ENCODE measurements at regions not wholly inside any gene's neighbourhood (a gene's known extent, or its start where the extent isn't known, plus 50 kb on each side); places are given as distances from the start of the nearest gene placed in this dataset.

DNA sequence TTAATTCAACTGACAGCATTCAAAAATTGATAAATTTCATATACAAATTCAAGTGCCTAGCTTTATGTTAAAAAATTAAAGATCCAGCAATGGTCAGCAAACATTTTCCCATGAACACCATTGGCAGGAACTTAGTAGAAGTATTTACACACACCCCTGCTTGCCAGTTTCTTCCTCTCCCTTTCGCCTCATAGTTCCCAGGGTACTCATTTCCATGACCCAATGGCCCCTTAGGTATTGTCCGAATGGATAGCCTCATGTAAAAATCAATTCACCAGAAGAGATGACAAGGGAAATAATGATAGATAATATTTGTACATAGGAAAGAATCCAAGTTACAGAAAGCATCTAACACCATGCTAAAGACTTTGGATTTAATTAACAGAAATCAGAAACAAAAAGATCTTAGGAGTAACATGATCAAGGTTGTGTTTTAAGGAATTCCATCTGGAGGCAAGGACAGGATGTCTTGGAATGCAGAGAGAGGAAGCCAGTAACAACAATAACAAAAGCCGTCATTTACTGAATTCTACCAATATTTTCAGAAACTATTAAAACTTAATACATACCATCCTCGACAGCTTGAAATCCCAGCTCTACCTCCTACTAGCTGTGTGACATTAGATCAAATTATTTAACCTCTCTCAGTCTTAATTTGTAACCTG, 423.0 kb downstream of the IRS1 start (continued):
- TF ChIP-seq, protein P1, sequence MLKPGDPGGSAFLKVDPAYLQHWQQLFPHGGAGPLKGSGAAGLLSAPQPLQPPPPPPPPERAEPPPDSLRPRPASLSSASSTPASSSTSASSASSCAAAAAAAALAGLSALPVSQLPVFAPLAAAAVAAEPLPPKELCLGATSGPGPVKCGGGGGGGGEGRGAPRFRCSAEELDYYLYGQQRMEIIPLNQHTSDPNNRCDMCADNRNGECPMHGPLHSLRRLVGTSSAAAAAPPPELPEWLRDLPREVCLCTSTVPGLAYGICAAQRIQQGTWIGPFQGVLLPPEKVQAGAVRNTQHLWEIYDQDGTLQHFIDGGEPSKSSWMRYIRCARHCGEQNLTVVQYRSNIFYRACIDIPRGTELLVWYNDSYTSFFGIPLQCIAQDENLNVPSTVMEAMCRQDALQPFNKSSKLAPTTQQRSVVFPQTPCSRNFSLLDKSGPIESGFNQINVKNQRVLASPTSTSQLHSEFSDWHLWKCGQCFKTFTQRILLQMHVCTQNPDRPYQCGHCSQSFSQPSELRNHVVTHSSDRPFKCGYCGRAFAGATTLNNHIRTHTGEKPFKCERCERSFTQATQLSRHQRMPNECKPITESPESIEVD (tag by site-specific recombination; IDR thresholded peaks at IDR 0.05) = no peak
- TF ChIP-seq ZNF629 (tag by site-specific recombination; IDR thresholded peaks at IDR 0.05) (no peak), ZNF660 (tag by site-specific recombination; IDR thresholded peaks at IDR 0.05) (no peak)

- ChIA-PET CTCF (no interaction called here), POLR2A (no interaction called here)
- Histone ChIP-seq H3K4me1 (ENCODE audit: control insufficient read depth, insufficient read depth, low read length) (no peaks in the 10 kb centered on the region), H3K27ac (ENCODE audit: extremely low read depth, low read depth, low read length) (no peak overlapping the region), H3K36me3 (ENCODE audit: control insufficient read depth in 2 of 2, insufficient read depth in 1 of 2, low read length in 2 of 2) (no peaks in the 10 kb centered on the region), H3K4me3 (ENCODE audit: low read depth, low read length) (no peak overlapping the region), H3K9me3 (ENCODE audit: control insufficient read depth, insufficient read depth, low read depth, low read length) (no peaks in the 10 kb centered on the region)
- no peak for TF ChIP-seq ZNF2 (tag by site-specific recombination; IDR thresholded peaks at IDR 0.05)
Measured at GRCh38 chr2:226366920-226367319, 432.7 kb downstream of the IRS1 start.

DNA sequence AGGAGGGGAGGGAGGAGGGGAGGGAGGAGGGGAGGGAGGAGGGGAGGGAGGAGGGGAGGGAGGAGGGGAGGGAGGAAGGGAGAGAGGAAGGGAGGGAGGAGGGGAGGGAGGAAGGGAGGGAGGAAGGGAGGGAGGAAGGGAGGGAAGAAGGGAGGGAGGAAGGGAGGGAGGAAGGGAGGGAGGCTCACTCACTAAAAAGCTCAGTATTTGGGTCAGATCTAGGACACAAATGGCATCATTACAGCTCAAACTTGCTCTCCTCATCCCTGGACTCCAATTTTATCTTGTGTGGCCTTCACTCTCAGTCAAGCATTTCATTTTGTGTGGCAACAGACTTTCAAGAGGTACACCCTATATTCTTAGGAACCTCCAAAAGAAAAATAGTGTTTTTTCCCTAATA, 435.4 kb downstream of the IRS1 start:
- H3K4me1 ChIP-seq (ENCODE audit: control insufficient read depth, insufficient read depth, low read length) = no peaks in the 10 kb centered on the region
- no peak overlapping the region for H3K27ac ChIP-seq (ENCODE audit: extremely low read depth, low read depth, low read length)
- TF ChIP-seq KLF9 (tag by site-specific recombination; IDR thresholded peaks at IDR 0.05; ENCODE audit: low read depth) = no peak
- TF ChIP-seq, protein P2, sequence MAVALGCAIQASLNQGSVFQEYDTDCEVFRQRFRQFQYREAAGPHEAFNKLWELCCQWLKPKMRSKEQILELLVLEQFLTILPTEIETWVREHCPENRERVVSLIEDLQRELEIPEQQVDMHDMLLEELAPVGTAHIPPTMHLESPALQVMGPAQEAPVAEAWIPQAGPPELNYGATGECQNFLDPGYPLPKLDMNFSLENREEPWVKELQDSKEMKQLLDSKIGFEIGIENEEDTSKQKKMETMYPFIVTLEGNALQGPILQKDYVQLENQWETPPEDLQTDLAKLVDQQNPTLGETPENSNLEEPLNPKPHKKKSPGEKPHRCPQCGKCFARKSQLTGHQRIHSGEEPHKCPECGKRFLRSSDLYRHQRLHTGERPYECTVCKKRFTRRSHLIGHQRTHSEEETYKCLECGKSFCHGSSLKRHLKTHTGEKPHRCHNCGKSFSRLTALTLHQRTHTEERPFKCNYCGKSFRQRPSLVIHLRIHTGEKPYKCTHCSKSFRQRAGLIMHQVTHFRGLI (tag by site-specific recombination; IDR thresholded peaks at IDR 0.05) = no peak
- no peak for TF ChIP-seq ZNF704 (tag by site-specific recombination; IDR thresholded peaks at IDR 0.05)
- TF ChIP-seq ZFP3 (tag by site-specific recombination; IDR thresholded peaks at IDR 0.05; ENCODE audit: low read depth) = no peak
- TF ChIP-seq GLI4 (tag by site-specific recombination; IDR thresholded peaks at IDR 0.05) = no peak
- no peak for TF ChIP-seq ZNF121 (tag by site-specific recombination; IDR thresholded peaks at IDR 0.05)
- no peak for TF ChIP-seq ZNF223 (tag by site-specific recombination; IDR thresholded peaks at IDR 0.05)
- no peak for TF ChIP-seq ZBTB8A (tag by site-specific recombination; IDR thresholded peaks at IDR 0.05)
- TF ChIP-seq ZNF184 (tag by site-specific recombination; IDR thresholded peaks at IDR 0.05) = no peak
- CTCF ChIA-PET = no interaction called here
- no peak overlapping the region for H3K4me3 ChIP-seq (ENCODE audit: low read depth, low read length)
- H3K36me3 ChIP-seq (ENCODE audit: control insufficient read depth in 2 of 2, insufficient read depth in 1 of 2, low read length in 2 of 2) = no peaks in the 10 kb centered on the region
- POLR2A ChIA-PET = no interaction called here
- no peaks in the 10 kb centered on the region for H3K9me3 ChIP-seq (ENCODE audit: control insufficient read depth, insufficient read depth, low read depth, low read length)

DNA sequence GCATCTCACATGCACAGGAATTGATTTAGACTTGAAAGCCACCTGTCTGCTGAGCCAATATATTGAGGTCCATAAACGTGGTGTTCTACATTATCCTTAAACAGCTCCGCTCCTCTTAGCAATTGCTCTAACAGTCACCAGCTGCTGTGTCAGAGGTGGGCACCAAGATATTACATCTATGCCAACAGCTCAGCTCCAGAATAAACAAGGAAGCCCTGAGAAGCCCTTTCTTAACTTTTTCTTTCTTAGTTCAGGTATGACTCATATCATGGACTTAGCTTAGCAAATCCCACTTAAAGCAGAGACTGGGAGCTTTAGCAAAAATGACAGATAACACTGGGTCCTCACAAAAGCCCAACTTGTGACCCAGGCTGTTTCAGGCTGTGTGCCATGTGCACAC, 436.6 kb downstream of the IRS1 start:
- H3K4me3 ChIP-seq (ENCODE audit: low read depth, low read length) = no peak overlapping the region
- no peaks in the 10 kb centered on the region for H3K36me3 ChIP-seq (ENCODE audit: control insufficient read depth in 2 of 2, insufficient read depth in 1 of 2, low read length in 2 of 2)
- ChIA-PET CTCF (no interaction called here), POLR2A (no interaction called here)
- H3K4me1 ChIP-seq (ENCODE audit: control insufficient read depth, insufficient read depth, low read length) = no peaks in the 10 kb centered on the region
- H3K9me3 ChIP-seq (ENCODE audit: control insufficient read depth, insufficient read depth, low read depth, low read length) = no peaks in the 10 kb centered on the region
- no peak overlapping the region for H3K27ac ChIP-seq (ENCODE audit: extremely low read depth, low read depth, low read length)
- TF ChIP-seq BCL11A (tag by site-specific recombination; IDR thresholded peaks at IDR 0.05; ENCODE audit: low read depth) = no peak
- TF ChIP-seq ZNF48 (tag by site-specific recombination; IDR thresholded peaks at IDR 0.05) = no peak
- no peak for TF ChIP-seq ZNF529 (tag by site-specific recombination; IDR thresholded peaks at IDR 0.05; ENCODE audit: insufficient replicate concordance)
- TF ChIP-seq ZNF324 (tag by site-specific recombination; IDR thresholded peaks at IDR 0.05) = no peak
- TF ChIP-seq ZBTB20 (tag by site-specific recombination; IDR thresholded peaks at IDR 0.05) = no peak
- TF ChIP-seq TRIM28 (IDR thresholded peaks at IDR 0.05; ENCODE audit: borderline replicate concordance, low read length) = no peak
- TF ChIP-seq ZNF23 (tag by site-specific recombination; IDR thresholded peaks at IDR 0.05; ENCODE audit: borderline replicate concordance) = no peak
- TF ChIP-seq, protein P3, sequence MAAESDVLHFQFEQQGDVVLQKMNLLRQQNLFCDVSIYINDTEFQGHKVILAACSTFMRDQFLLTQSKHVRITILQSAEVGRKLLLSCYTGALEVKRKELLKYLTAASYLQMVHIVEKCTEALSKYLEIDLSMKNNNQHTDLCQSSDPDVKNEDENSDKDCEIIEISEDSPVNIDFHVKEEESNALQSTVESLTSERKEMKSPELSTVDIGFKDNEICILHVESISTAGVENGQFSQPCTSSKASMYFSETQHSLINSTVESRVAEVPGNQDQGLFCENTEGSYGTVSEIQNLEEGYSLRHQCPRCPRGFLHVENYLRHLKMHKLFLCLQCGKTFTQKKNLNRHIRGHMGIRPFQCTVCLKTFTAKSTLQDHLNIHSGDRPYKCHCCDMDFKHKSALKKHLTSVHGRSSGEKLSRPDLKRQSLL (tag by site-specific recombination; IDR thresholded peaks at IDR 0.05) = no peak
- TF ChIP-seq ZNF510 (tag by site-specific recombination; IDR thresholded peaks at IDR 0.05; ENCODE audit: insufficient replicate concordance) = no peak
- no peak for TF ChIP-seq ZNF335 (tag by site-specific recombination; conservative IDR thresholded peaks at IDR 0.05)
